ENCODE measurements at regions not wholly inside any gene's neighbourhood (a gene's known extent, or its start where the extent isn't known, plus 50 kb on each side); places are given as distances from the start of the nearest gene placed in this dataset.

DNA sequence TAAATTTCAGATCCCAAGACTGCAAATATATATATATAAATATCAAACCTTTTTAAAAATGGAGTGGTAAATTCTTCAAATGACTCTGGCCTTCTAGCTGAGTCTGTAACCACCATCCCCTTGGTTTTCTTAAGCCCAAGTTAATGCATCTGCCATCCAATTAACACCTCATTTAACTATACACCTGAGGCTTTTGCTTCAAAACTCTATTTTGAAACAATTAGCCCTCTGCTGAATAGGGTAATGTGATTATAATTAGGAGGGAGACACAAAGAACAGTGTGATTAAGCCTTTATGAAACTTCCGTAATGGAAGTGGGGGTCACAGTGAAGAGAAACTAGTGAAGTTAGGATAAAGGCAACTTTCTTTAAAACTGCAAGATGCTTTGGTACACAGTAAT is 83.6 kb downstream of the GPR37 start:
- Histone ChIP-seq H3K27me3 (ENCODE audit: insufficient read depth) (no peaks in the 10 kb centered on the region), H3K4me1 (ENCODE audit: control insufficient read depth in 1 of 2, insufficient read depth in 2 of 2, low read depth in 1 of 2, low read length in 1 of 2) (no peaks in the 10 kb centered on the region; a peak in 1 of 4 replicates), H3K27ac (ENCODE audit: low read depth in 2 of 2, low read length in 1 of 2) (no peak overlapping the region), H2AFZ (ENCODE audit: low read depth) (no peak overlapping the region), H3K4me3 (ENCODE audit: low read depth in 2 of 2, low read length in 1 of 2) (no peak overlapping the region), H3K79me2 (ENCODE audit: insufficient read depth) (no peaks in the 10 kb centered on the region), H3K9me3 (no peaks in the 10 kb centered on the region), H3K9me2 (0 out of 2 replicates have a peak, but pooled peaks cover 4% of the 10 kb centered on the region), H4K20me1 (ENCODE audit: insufficient read depth) (no peaks in the 10 kb centered on the region), H3F3A (replicated peaks; ENCODE audit: insufficient read depth) (no peaks in the 10 kb centered on the region), H3K4me2 (no peak overlapping the region), H3K36me3 (replicated peaks in 1 of 2; ENCODE audit: control insufficient read depth in 1 of 2, insufficient read depth in 2 of 2, low read length in 1 of 2) (no peaks in the 10 kb centered on the region), H3K9ac (no peak overlapping the region)
- no peak for DNase-seq
- 42% methylated on average over 1 of the region's 1 CpG for WGBS (ENCODE audit: low lambda C conversion rate)
- ChIA-PET POLR2A (no interaction called here), CTCF (interaction anchor here (1.2 kb wide), 1 partner anchor 8 kb away, joined by 3 read pairs; no protein-coding TSS in a partner anchor)
- TF ChIP-seq, protein P1, sequence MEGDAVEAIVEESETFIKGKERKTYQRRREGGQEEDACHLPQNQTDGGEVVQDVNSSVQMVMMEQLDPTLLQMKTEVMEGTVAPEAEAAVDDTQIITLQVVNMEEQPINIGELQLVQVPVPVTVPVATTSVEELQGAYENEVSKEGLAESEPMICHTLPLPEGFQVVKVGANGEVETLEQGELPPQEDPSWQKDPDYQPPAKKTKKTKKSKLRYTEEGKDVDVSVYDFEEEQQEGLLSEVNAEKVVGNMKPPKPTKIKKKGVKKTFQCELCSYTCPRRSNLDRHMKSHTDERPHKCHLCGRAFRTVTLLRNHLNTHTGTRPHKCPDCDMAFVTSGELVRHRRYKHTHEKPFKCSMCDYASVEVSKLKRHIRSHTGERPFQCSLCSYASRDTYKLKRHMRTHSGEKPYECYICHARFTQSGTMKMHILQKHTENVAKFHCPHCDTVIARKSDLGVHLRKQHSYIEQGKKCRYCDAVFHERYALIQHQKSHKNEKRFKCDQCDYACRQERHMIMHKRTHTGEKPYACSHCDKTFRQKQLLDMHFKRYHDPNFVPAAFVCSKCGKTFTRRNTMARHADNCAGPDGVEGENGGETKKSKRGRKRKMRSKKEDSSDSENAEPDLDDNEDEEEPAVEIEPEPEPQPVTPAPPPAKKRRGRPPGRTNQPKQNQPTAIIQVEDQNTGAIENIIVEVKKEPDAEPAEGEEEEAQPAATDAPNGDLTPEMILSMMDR (IDR thresholded peaks at IDR 0.05), result no peak
- TF ChIP-seq, protein P2, sequence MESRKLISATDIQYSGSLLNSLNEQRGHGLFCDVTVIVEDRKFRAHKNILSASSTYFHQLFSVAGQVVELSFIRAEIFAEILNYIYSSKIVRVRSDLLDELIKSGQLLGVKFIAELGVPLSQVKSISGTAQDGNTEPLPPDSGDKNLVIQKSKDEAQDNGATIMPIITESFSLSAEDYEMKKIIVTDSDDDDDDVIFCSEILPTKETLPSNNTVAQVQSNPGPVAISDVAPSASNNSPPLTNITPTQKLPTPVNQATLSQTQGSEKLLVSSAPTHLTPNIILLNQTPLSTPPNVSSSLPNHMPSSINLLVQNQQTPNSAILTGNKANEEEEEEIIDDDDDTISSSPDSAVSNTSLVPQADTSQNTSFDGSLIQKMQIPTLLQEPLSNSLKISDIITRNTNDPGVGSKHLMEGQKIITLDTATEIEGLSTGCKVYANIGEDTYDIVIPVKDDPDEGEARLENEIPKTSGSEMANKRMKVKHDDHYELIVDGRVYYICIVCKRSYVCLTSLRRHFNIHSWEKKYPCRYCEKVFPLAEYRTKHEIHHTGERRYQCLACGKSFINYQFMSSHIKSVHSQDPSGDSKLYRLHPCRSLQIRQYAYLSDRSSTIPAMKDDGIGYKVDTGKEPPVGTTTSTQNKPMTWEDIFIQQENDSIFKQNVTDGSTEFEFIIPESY (IDR thresholded peaks at IDR 0.05; ENCODE audit: borderline replicate concordance, low read depth), result no peak
- TF ChIP-seq POLR2AphosphoS5 (IDR thresholded peaks at IDR 0.05; ENCODE audit: low read depth, low read length) (no peak), RFX5 (IDR thresholded peaks at IDR 0.05; ENCODE audit: low read length) (no peak), USF1 (IDR thresholded peaks at IDR 0.05; ENCODE audit: borderline replicate concordance, low read depth) (no peak), CHD2 (IDR thresholded peaks at IDR 0.05; ENCODE audit: low read length, partially characterized antibody) (no peak), GABPA (IDR thresholded peaks at IDR 0.05; ENCODE audit: low read depth) (no peak), PBX3 (IDR thresholded peaks at IDR 0.05) (no peak), RCOR1 (IDR thresholded peaks at IDR 0.05; ENCODE audit: low read length) (no peak), REST (IDR thresholded peaks at IDR 0.05; ENCODE audit: low read depth, low read length) (no peak), NFIC (IDR thresholded peaks at IDR 0.05; ENCODE audit: borderline replicate concordance) (no peak), JUND (IDR thresholded peaks at IDR 0.05) (no peak), FOXJ3 (CRISPR knock-in tag; IDR thresholded peaks at IDR 0.05) (no peak), YY1 (IDR thresholded peaks at IDR 0.05; ENCODE audit: low read depth) (no peak), GATA2 (CRISPR knock-in tag; IDR thresholded peaks at IDR 0.05) (no peak), TEAD4 (IDR thresholded peaks at IDR 0.05; ENCODE audit: borderline replicate concordance, insufficient read depth) (no peak)
- TF ChIP-seq, protein P3, sequence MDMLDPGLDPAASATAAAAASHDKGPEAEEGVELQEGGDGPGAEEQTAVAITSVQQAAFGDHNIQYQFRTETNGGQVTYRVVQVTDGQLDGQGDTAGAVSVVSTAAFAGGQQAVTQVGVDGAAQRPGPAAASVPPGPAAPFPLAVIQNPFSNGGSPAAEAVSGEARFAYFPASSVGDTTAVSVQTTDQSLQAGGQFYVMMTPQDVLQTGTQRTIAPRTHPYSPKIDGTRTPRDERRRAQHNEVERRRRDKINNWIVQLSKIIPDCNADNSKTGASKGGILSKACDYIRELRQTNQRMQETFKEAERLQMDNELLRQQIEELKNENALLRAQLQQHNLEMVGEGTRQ (IDR thresholded peaks at IDR 0.05; ENCODE audit: borderline replicate concordance, low read depth, low read length), result no peak
- TF ChIP-seq, protein P4, sequence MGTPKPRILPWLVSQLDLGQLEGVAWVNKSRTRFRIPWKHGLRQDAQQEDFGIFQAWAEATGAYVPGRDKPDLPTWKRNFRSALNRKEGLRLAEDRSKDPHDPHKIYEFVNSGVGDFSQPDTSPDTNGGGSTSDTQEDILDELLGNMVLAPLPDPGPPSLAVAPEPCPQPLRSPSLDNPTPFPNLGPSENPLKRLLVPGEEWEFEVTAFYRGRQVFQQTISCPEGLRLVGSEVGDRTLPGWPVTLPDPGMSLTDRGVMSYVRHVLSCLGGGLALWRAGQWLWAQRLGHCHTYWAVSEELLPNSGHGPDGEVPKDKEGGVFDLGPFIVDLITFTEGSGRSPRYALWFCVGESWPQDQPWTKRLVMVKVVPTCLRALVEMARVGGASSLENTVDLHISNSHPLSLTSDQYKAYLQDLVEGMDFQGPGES (IDR thresholded peaks at IDR 0.05; ENCODE audit: low read depth, low read length), result no peak

All from SK-N-SH (cell line).